ENCODE measurements at regions not wholly inside any gene's neighbourhood (a gene's known extent, or its start where the extent isn't known, plus 50 kb on each side); places are given as distances from the start of the nearest gene placed in this dataset.

DNA sequence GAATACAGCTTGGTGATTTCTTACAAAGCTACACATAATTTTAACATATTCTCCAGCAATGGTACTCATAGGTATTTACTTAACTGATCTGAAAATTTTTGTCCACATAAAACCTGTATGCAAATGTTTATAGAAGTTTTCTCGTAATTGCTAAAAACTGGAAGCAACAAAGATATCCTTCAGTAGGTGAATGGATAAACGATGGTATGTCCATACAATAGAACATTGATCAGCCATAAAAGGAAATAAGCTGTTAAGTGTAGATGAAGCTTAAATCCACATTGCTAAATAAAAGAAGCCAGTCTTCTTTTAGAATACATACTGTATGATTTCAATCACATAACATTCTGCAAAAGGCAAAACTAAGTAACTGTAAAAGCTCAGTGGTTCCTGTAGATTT is 224.8 kb upstream of the DPYD start:
- TF ChIP-seq, protein P1, sequence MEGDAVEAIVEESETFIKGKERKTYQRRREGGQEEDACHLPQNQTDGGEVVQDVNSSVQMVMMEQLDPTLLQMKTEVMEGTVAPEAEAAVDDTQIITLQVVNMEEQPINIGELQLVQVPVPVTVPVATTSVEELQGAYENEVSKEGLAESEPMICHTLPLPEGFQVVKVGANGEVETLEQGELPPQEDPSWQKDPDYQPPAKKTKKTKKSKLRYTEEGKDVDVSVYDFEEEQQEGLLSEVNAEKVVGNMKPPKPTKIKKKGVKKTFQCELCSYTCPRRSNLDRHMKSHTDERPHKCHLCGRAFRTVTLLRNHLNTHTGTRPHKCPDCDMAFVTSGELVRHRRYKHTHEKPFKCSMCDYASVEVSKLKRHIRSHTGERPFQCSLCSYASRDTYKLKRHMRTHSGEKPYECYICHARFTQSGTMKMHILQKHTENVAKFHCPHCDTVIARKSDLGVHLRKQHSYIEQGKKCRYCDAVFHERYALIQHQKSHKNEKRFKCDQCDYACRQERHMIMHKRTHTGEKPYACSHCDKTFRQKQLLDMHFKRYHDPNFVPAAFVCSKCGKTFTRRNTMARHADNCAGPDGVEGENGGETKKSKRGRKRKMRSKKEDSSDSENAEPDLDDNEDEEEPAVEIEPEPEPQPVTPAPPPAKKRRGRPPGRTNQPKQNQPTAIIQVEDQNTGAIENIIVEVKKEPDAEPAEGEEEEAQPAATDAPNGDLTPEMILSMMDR (conservative IDR thresholded peaks at IDR 0.05; ENCODE audit: low read depth, low read length) = no peak
- TF ChIP-seq EZH2 (IDR thresholded peaks at IDR 0.05; ENCODE audit: borderline replicate concordance, low read depth, low read length, poor library complexity, severe bottlenecking) = no peak

Measured in A673 (cell line).